ENCODE measurements at regions not wholly inside any gene's neighbourhood (a gene's known extent, or its start where the extent isn't known, plus 50 kb on each side); places are given as distances from the start of the nearest gene placed in this dataset.

GRCh38 chr1:221310180-221310579 is 430.9 kb downstream of the HLX start:
- peak; percentile 84 for DNase-seq
- H3K27me3 ChIP-seq (ENCODE audit: control insufficient read depth, insufficient read depth, low read length, poor library complexity, severe bottlenecking), result no peaks in the 10 kb centered on the region
- H3K4me3 ChIP-seq (ENCODE audit: low read length), result no peak overlapping the region
- WGBS, 2 experiments (ENCODE audit: insufficient coverage in 1 of 2, insufficient read length in 1 of 2), result 37 to 40% methylated on average over 1 to 4 of the region's 4 CpGs
- Mint-ChIP-seq H3K4me1 (peaks cover 52% of the 10 kb centered on the region), H3K4me3 (peak overlapping the region; percentile 38), H3K27ac (peak overlapping the region; percentile 88), H3K36me3 (ENCODE audit: low read depth) (no peaks in the 10 kb centered on the region), H3K9me3 (no peaks in the 10 kb centered on the region), H3K27me3 (ENCODE audit: insufficient read depth) (no peaks in the 10 kb centered on the region)
- no peaks in the 10 kb centered on the region for H3K4me1 ChIP-seq (ENCODE audit: control insufficient read depth, insufficient read depth, low read length)
- peaks cover 28% of the 10 kb centered on the region for H3K9me3 ChIP-seq (ENCODE audit: control insufficient read depth, low read length)
- TF ChIP-seq CTCF (conservative IDR thresholded peaks at IDR 0.05), result no peak
- no peaks in the 10 kb centered on the region for H3K36me3 ChIP-seq (ENCODE audit: control insufficient read depth, insufficient read depth, low read length)
- H3K9ac ChIP-seq (ENCODE audit: extremely low read depth, low read length, poor library complexity, severe bottlenecking), result no peak overlapping the region
- H3K27ac ChIP-seq (ENCODE audit: low read depth, low read length), result no peak overlapping the region

GRCh38 chr1:221315330-221315729 is 426.6 kb downstream of the DUSP10 start:
- TF ChIP-seq CTCF (conservative IDR thresholded peaks at IDR 0.05), result no peak
- WGBS, 2 experiments (ENCODE audit: insufficient coverage in 1 of 2, insufficient read length in 1 of 2), result 58% methylated on average over 3 of the region's 3 CpGs; no CpG with 5 or more reads in 1 of the 2 experiments
- peaks cover 2% of the 10 kb centered on the region for H3K36me3 Mint-ChIP-seq (ENCODE audit: low read depth)
- Histone ChIP-seq H3K27ac (ENCODE audit: low read depth, low read length) (no peak overlapping the region), H3K9ac (ENCODE audit: extremely low read depth, low read length, poor library complexity, severe bottlenecking) (no peak overlapping the region), H3K9me3 (ENCODE audit: control insufficient read depth, low read length) (peaks cover 4% of the 10 kb centered on the region), H3K4me1 (ENCODE audit: control insufficient read depth, insufficient read depth, low read length) (no peaks in the 10 kb centered on the region), H3K36me3 (ENCODE audit: control insufficient read depth, insufficient read depth, low read length) (no peaks in the 10 kb centered on the region), H3K27me3 (ENCODE audit: control insufficient read depth, insufficient read depth, low read length, poor library complexity, severe bottlenecking) (no peaks in the 10 kb centered on the region), H3K4me3 (ENCODE audit: low read length) (no peak overlapping the region)
- H3K27ac Mint-ChIP-seq, result no peak overlapping the region
- H3K4me3 Mint-ChIP-seq, result no peak overlapping the region
- no peaks in the 10 kb centered on the region for H3K27me3 Mint-ChIP-seq (ENCODE audit: insufficient read depth)
- H3K9me3 Mint-ChIP-seq, result no peaks in the 10 kb centered on the region
- peaks cover 16% of the 10 kb centered on the region for H3K4me1 Mint-ChIP-seq
- DNase-seq, result no peak

GRCh38 chr1:221316491-221317056 is 425.3 kb downstream of the DUSP10 start:
- no peak overlapping the region for H3K4me3 ChIP-seq (ENCODE audit: low read length)
- H3K36me3 ChIP-seq (ENCODE audit: control insufficient read depth, insufficient read depth, low read length), result no peaks in the 10 kb centered on the region
- H3K27ac ChIP-seq (ENCODE audit: low read depth, low read length), result no peak overlapping the region
- Mint-ChIP-seq H3K27ac (no peak overlapping the region), H3K36me3 (ENCODE audit: low read depth) (peaks cover 2% of the 10 kb centered on the region), H3K9me3 (no peaks in the 10 kb centered on the region), H3K27me3 (ENCODE audit: insufficient read depth) (no peaks in the 10 kb centered on the region), H3K4me1 (peaks cover 10% of the 10 kb centered on the region), H3K4me3 (no peak overlapping the region)
- H3K27me3 ChIP-seq (ENCODE audit: control insufficient read depth, insufficient read depth, low read length, poor library complexity, severe bottlenecking), result no peaks in the 10 kb centered on the region
- no peak for TF ChIP-seq CTCF (conservative IDR thresholded peaks at IDR 0.05)
- DNase-seq, result no peak
- peaks cover 4% of the 10 kb centered on the region for H3K9me3 ChIP-seq (ENCODE audit: control insufficient read depth, low read length)
- no peaks in the 10 kb centered on the region for H3K4me1 ChIP-seq (ENCODE audit: control insufficient read depth, insufficient read depth, low read length)
- WGBS, 2 experiments (ENCODE audit: insufficient coverage in 1 of 2, insufficient read length in 1 of 2), result 95 to 100% methylated on average over 1 of the region's 1 CpG
- H3K9ac ChIP-seq (ENCODE audit: extremely low read depth, low read length, poor library complexity, severe bottlenecking), result no peak overlapping the region
